ENCODE measurements at regions not wholly inside any gene's neighbourhood (a gene's known extent, or its start where the extent isn't known, plus 50 kb on each side); places are given as distances from the start of the nearest gene placed in this dataset.

DNA sequence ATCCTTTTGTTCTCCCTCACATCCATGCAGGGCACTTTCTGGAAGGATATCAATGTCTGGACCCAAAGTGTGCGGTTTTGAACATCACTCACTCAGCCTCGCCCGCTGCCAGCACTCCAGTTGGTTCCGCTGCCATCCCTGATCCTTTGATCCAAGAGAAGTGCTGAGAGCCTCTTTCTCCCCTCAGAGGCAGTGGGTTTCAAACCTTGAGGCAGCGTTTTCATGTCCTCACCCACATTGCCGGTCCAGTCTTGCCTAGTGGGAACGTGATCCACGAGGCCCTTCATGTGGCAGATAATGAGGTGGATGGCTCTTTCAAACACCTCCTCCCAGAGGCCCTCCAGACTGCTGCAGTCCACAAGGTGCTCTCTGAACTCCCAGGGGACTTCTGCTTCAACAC is 122.2 kb downstream of the ACTL8 start:
- WGBS, 3 donors, result 75 to 87% (median 82%) methylated on average over 8 of the region's 8 CpGs
- no peaks in the 10 kb centered on the region for H3K36me3 ChIP-seq (ENCODE audit: control insufficient read depth in 3 of 3, insufficient read depth in 2 of 3, low read depth in 1 of 3, low read length in 3 of 3)
- no peak overlapping the region for H3K4me3 ChIP-seq (ENCODE audit: low read depth in 1 of 3, low read length in 3 of 3)
- H3K9me3 ChIP-seq (ENCODE audit: control insufficient read depth in 2 of 2, insufficient read depth in 1 of 2, low read depth in 1 of 2, low read length in 1 of 2), result no peaks in the 10 kb centered on the region
- H3K27ac ChIP-seq (ENCODE audit: low read depth in 1 of 3, low read length in 2 of 3), result no peak overlapping the region
- H3K4me1 ChIP-seq (ENCODE audit: control insufficient read depth in 3 of 3, insufficient read depth in 2 of 3, low read depth in 1 of 3, low read length in 2 of 3), result no peaks in the 10 kb centered on the region
- DNase-seq (no peak), FAIRE-seq (no peak)
- H3K27me3 ChIP-seq (ENCODE audit: control insufficient read depth in 3 of 3, insufficient read depth in 3 of 3, low read length in 3 of 3), result no peaks in the 10 kb centered on the region

DNA sequence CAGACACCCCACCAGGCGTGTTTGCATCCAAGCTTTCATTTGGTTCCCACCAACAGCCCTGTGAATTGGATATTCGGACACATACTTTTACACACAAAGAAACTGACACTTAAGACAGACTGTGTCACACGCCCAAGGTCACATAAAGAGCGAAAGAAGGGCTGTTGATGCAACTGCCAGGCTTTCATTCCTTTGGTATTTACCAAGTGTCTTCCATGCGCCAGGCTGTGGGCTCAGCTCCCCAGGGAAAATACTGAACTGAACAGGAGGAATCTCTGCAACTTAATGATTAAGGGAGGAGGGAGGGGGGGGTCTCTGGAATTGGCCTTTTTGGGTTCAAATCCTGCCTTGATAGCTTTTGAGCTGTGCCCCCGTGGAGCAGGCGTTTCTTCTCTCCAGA is 122.8 kb downstream of the ACTL8 start:
- Histone ChIP-seq H3K9me3 (ENCODE audit: control insufficient read depth in 2 of 2, insufficient read depth in 1 of 2, low read depth in 1 of 2, low read length in 1 of 2) (no peaks in the 10 kb centered on the region), H3K27ac (ENCODE audit: low read depth in 1 of 3, low read length in 2 of 3) (no peak overlapping the region), H3K4me3 (ENCODE audit: low read depth in 1 of 3, low read length in 3 of 3) (no peak overlapping the region), H3K36me3 (ENCODE audit: control insufficient read depth in 3 of 3, insufficient read depth in 2 of 3, low read depth in 1 of 3, low read length in 3 of 3) (no peaks in the 10 kb centered on the region), H3K27me3 (ENCODE audit: control insufficient read depth in 3 of 3, insufficient read depth in 3 of 3, low read length in 3 of 3) (no peaks in the 10 kb centered on the region), H3K4me1 (ENCODE audit: control insufficient read depth in 3 of 3, insufficient read depth in 2 of 3, low read depth in 1 of 3, low read length in 2 of 3) (no peaks in the 10 kb centered on the region)
- no peak for FAIRE-seq
- no peak for DNase-seq
- WGBS, 3 donors, result 61 to 76% (median 62%) methylated on average over 7 of the region's 7 CpGs

DNA sequence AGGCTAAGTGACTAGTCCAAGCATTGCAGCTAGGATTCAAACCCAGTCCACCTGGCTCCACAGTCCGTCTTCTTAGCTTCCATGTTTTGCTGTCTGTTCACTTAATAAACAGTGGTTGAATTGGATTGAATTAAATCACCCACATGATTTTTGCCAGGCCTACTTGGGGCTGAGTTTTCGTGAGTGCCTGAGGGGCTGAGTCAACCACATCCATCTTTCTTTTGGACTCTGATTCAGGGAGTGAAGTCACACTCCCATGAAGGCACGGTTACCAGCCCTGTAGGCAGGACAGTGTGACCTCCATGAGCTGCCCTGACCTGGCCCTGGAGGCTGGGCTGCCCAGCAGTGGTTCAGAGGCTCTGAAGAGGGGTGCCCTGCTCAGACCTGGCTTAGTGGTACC is 123.7 kb downstream of the ACTL8 start:
- 47 to 52% (median 47%) methylated on average over 3 of the region's 3 CpGs for WGBS, 3 donors
- Histone ChIP-seq H3K4me3 (ENCODE audit: low read depth in 1 of 3, low read length in 3 of 3) (no peak overlapping the region), H3K9me3 (ENCODE audit: control insufficient read depth in 2 of 2, insufficient read depth in 1 of 2, low read depth in 1 of 2, low read length in 1 of 2) (no peaks in the 10 kb centered on the region), H3K36me3 (ENCODE audit: control insufficient read depth in 3 of 3, insufficient read depth in 2 of 3, low read depth in 1 of 3, low read length in 3 of 3) (no peaks in the 10 kb centered on the region), H3K27ac (ENCODE audit: low read depth in 1 of 3, low read length in 2 of 3) (no peak overlapping the region), H3K4me1 (ENCODE audit: control insufficient read depth in 3 of 3, insufficient read depth in 2 of 3, low read depth in 1 of 3, low read length in 2 of 3) (no peaks in the 10 kb centered on the region), H3K27me3 (ENCODE audit: control insufficient read depth in 3 of 3, insufficient read depth in 3 of 3, low read length in 3 of 3) (no peaks in the 10 kb centered on the region)
- DNase-seq (no peak), FAIRE-seq (no peak)

- no peaks in the 10 kb centered on the region for H3K27me3 ChIP-seq (ENCODE audit: control insufficient read depth in 3 of 3, insufficient read depth in 3 of 3, low read length in 3 of 3)
These were observed 125.3 kb downstream of the ACTL8 start for GRCh38 chr1:17880449-17880848.

GRCh38 chr1:17881761-17882160 is 126.6 kb downstream of the ACTL8 start:
- no peak overlapping the region for H3K27ac ChIP-seq (ENCODE audit: low read depth in 1 of 3, low read length in 2 of 3)
- FAIRE-seq (no peak), DNase-seq (no peak)
- H3K4me1 ChIP-seq (ENCODE audit: control insufficient read depth in 3 of 3, insufficient read depth in 2 of 3, low read depth in 1 of 3, low read length in 2 of 3), result no peaks in the 10 kb centered on the region
- H3K4me3 ChIP-seq (ENCODE audit: low read depth in 1 of 3, low read length in 3 of 3), result no peak overlapping the region
- WGBS, 3 donors, result 18 to 23% (median 20%) methylated on average over 8 of the region's 8 CpGs
- H3K27me3 ChIP-seq (ENCODE audit: control insufficient read depth in 3 of 3, insufficient read depth in 3 of 3, low read length in 3 of 3), result no peaks in the 10 kb centered on the region
- no peaks in the 10 kb centered on the region for H3K36me3 ChIP-seq (ENCODE audit: control insufficient read depth in 3 of 3, insufficient read depth in 2 of 3, low read depth in 1 of 3, low read length in 3 of 3)
- H3K9me3 ChIP-seq (ENCODE audit: control insufficient read depth in 2 of 2, insufficient read depth in 1 of 2, low read depth in 1 of 2, low read length in 1 of 2), result no peaks in the 10 kb centered on the region

More at GRCh38 chr1:17880449-17880848, 125.3 kb downstream of the ACTL8 start:
- Histone ChIP-seq H3K36me3 (ENCODE audit: control insufficient read depth in 3 of 3, insufficient read depth in 2 of 3, low read depth in 1 of 3, low read length in 3 of 3) (no peaks in the 10 kb centered on the region), H3K4me1 (ENCODE audit: control insufficient read depth in 3 of 3, insufficient read depth in 2 of 3, low read depth in 1 of 3, low read length in 2 of 3) (no peaks in the 10 kb centered on the region), H3K4me3 (ENCODE audit: low read depth in 1 of 3, low read length in 3 of 3) (no peak overlapping the region), H3K9me3 (ENCODE audit: control insufficient read depth in 2 of 2, insufficient read depth in 1 of 2, low read depth in 1 of 2, low read length in 1 of 2) (no peaks in the 10 kb centered on the region), H3K27ac (ENCODE audit: low read depth in 1 of 3, low read length in 2 of 3) (no peak overlapping the region)
- 67 to 80% (median 77%) methylated on average over 10 of the region's 10 CpGs for WGBS, 3 donors
- DNase-seq (no peak), FAIRE-seq (no peak)

GRCh38 chr1:17883136-17883535 is 128.0 kb downstream of the ACTL8 start:
- DNase-seq (no peak), FAIRE-seq (no peak)
- no peak overlapping the region for H3K4me3 ChIP-seq (ENCODE audit: low read depth in 1 of 3, low read length in 3 of 3)
- H3K27ac ChIP-seq (ENCODE audit: low read depth in 1 of 3, low read length in 2 of 3), result no peak overlapping the region
- H3K36me3 ChIP-seq (ENCODE audit: control insufficient read depth in 3 of 3, insufficient read depth in 2 of 3, low read depth in 1 of 3, low read length in 3 of 3), result no peaks in the 10 kb centered on the region
- 77 to 87% (median 79%) methylated on average over 5 of the region's 5 CpGs for WGBS, 3 donors
- peaks cover 0 to 2% (median 0%) of the 10 kb centered on the region in 3 donors for H3K27me3 ChIP-seq (ENCODE audit: control insufficient read depth in 3 of 3, insufficient read depth in 3 of 3, low read length in 3 of 3)
- no peaks in the 10 kb centered on the region for H3K9me3 ChIP-seq (ENCODE audit: control insufficient read depth in 2 of 2, insufficient read depth in 1 of 2, low read depth in 1 of 2, low read length in 1 of 2)
- H3K4me1 ChIP-seq (ENCODE audit: control insufficient read depth in 3 of 3, insufficient read depth in 2 of 3, low read depth in 1 of 3, low read length in 2 of 3), result no peaks in the 10 kb centered on the region

DNA sequence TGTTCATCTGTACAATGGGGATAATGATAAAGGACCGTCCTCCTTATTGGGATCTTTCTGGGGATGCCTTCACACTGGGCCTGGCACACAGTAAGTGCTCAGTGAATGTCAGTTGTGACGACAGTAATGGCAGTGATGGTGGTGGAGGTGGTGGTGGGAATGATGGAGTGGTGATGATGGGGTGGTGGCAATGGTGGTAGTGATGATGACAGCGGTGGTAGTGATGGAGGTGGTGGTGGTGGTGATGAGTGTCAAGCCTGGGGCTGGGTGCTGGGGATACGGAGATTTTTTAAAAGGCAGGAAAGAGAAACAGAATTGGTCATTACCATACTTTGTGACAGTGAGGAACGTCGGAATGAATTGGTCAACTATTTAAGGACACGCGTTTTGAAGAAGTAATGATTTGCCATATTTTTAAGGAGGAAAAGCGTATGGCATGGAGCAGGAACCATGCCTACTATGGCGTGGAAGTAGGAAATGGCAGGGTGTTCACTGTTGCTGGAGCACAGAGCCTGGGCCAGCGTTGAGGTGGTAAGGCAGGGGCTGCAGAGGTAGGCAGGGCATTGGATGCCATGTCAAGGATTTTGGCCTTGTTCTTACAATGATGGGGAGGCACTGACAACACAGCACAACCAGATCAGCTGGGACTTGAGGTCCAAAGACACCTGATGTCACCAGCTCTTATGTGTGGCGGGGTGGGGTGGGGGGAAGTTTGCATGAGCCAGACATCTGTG is 128.7 kb downstream of the ACTL8 start:
- Histone ChIP-seq H3K36me3 (ENCODE audit: control insufficient read depth in 3 of 3, insufficient read depth in 2 of 3, low read depth in 1 of 3, low read length in 3 of 3) (no peaks in the 10 kb centered on the region), H3K27me3 (ENCODE audit: control insufficient read depth in 3 of 3, insufficient read depth in 3 of 3, low read length in 3 of 3) (peaks cover 0 to 3% (median 0%) of the 10 kb centered on the region in 3 donors), H3K27ac (ENCODE audit: low read depth in 1 of 3, low read length in 2 of 3) (no peak overlapping the region), H3K4me1 (ENCODE audit: control insufficient read depth in 3 of 3, insufficient read depth in 2 of 3, low read depth in 1 of 3, low read length in 2 of 3) (no peaks in the 10 kb centered on the region), H3K4me3 (ENCODE audit: low read depth in 1 of 3, low read length in 3 of 3) (no peak overlapping the region), H3K9me3 (ENCODE audit: control insufficient read depth in 2 of 2, insufficient read depth in 1 of 2, low read depth in 1 of 2, low read length in 1 of 2) (no peaks in the 10 kb centered on the region)
- FAIRE-seq (no peak), DNase-seq (no peak)
- 84 to 86% (median 86%) methylated on average over 12 of the region's 12 CpGs for WGBS, 3 donors

DNA sequence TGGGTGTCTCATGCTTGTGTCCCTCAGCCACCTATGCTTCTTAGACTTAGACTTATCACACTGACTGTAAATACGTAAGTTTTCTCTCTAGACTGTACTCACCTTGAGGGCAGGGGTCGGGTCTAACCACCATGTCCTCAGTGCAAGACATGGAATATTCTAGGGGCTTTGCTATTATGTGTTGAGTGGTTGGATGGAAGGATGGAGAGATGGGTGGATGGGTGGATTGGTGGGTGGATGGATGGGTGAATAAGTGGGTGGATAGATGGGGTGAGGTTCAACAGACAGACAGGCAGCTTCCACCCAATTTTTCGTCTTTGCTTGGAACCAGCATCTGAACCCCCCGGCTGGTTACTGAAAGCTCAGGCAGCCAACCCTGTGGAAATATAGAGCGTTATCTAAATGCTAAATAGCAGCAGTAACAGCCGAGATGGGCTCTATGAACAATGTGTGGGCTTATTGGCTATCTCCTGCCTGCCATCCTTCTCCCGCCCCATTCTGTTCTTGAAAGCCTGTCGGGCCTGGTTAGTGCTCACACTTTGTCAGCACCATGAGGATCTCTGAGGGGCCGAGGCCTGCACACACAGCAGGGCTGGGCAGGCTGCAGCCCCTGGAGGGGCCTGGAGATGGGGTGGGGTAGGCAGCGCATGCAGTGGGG is 130.7 kb downstream of the ACTL8 start:
- FAIRE-seq (no peak), DNase-seq (no peak)
- Histone ChIP-seq H3K27ac (ENCODE audit: low read depth in 1 of 3, low read length in 2 of 3) (no peak overlapping the region), H3K4me1 (ENCODE audit: control insufficient read depth in 3 of 3, insufficient read depth in 2 of 3, low read depth in 1 of 3, low read length in 2 of 3) (no peaks in the 10 kb centered on the region), H3K27me3 (ENCODE audit: control insufficient read depth in 3 of 3, insufficient read depth in 3 of 3, low read length in 3 of 3) (peaks cover 0 to 3% (median 0%) of the 10 kb centered on the region in 3 donors), H3K9me3 (ENCODE audit: control insufficient read depth in 2 of 2, insufficient read depth in 1 of 2, low read depth in 1 of 2, low read length in 1 of 2) (no peaks in the 10 kb centered on the region), H3K4me3 (ENCODE audit: low read depth in 1 of 3, low read length in 3 of 3) (no peak overlapping the region), H3K36me3 (ENCODE audit: control insufficient read depth in 3 of 3, insufficient read depth in 2 of 3, low read depth in 1 of 3, low read length in 3 of 3) (no peaks in the 10 kb centered on the region)
- 75 to 79% (median 76%) methylated on average over 10 of the region's 10 CpGs for WGBS, 3 donors
